Right lung (tissue), 2 donors: ENCODE measurements at regions not wholly inside any gene's neighbourhood (a gene's known extent, or its start where the extent isn't known, plus 50 kb on each side); places are given as distances from the start of the nearest gene placed in this dataset.
"Not testable (repeated sequence)": the region's sequence is repeated elsewhere in the genome, so short reads cannot be mapped to it uniquely, and the experiment has no call there.

ENCODE experiments used
- DNase-seq, 2 donors: peaks; one replicate each; pipeline ENCODE4 v3.0.0-alpha.2; 2013

GRCh38 chr3:17836919-17837318, 94.5 kb upstream of the TBC1D5 start:
- no peak for DNase-seq

DNA sequence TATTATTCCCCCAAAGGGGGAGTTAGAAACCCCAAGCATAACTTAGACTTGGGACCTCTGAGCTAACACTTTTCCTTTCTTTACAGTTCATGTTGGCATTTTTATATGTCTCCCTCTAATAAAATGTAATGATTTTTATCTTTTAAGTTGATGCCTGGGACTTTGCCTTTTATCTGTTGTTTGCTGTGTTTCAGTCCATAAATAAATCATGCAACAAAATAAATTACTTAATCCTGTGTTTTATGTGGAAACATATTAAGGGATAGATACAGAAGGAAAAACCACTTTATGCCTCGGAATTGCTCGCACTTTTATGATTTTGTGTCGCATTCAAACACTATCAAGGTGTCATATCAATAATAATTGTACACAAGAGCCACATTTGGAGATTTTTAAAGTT, 93.7 kb upstream of the TBC1D5 start:
- no peak for DNase-seq

DNA sequence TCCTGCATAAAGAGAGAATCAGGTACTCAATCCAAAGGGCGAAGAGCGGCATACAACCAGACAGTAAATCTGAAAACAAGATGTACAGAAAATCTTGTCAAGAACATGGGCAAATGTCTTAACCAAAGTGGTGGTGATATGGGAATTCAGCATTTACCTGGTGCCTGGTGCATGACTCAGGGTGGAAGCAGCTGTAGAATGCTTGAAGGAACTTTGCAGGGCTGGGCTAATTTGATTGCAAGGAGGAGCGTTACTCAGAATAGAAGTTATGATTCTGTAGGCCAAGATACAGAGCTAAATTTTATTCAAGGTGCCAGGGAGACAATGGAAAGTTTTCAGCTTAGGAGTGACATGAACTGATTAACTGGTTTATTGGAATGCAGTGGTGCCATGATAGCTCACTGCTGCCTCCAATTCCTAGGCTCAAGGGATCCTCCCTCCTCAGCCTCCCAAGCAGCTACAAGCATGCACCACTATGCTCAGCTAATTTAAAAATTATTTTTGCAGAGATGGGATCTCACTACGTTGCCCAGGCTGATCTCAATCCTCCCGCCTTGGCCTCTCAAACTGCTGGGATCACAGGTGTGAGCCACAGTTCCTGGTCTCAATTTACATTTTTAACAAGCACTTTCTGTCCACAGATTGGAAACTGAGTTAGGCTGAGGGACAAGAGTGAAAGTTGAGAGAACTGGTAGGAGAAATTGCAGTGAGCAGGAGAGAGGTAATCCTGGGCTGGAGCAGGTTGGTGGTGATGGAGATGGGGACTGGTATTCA, 91.5 kb upstream of the TBC1D5 start:
- no peak for DNase-seq

DNA sequence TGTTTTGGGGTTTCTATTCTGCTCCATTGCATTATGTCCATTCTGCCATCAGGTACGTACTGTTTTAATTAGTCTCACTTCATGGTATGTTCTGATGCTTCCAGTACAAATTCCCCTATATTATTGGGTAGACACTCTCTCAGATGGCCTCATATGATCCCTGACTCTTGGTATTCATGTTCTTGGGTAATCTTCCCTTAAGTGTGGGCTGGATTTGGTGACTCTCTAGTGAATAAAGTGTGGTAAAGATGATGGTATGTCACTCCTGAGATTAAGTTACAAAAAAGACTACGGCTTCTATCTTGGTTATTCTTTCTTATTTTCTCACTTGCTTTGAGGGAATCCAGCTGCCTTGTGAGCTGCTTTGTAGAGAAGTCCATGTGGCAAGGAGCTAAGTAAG, 89.6 kb upstream of the TBC1D5 start:
- no peak for DNase-seq

GRCh38 chr3:17831366-17831765, 88.9 kb upstream of the TBC1D5 start:
- DNase-seq = no peak

- no peak for DNase-seq
Measured at GRCh38 chr3:17830788-17831187, 88.4 kb upstream of the TBC1D5 start.

DNA sequence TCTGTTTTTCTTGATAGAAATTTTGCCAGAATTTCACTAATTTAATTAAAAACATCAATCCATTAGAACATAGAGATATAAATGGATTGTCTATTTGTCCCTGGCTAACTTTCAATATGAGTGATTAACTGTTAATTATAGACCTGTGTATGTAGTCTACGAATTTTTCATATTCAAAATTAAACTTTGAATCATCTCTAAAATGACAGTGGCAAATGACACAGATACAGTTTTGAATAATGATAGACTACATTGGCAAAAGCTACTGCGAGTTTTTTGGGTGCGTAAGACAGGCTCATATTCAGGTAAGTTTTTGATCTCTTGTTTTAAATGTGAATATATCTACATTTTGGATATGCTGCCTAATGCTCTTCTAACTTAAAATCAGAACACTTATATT, 86.0 kb upstream of the TBC1D5 start:
- DNase-seq = no peak

DNA sequence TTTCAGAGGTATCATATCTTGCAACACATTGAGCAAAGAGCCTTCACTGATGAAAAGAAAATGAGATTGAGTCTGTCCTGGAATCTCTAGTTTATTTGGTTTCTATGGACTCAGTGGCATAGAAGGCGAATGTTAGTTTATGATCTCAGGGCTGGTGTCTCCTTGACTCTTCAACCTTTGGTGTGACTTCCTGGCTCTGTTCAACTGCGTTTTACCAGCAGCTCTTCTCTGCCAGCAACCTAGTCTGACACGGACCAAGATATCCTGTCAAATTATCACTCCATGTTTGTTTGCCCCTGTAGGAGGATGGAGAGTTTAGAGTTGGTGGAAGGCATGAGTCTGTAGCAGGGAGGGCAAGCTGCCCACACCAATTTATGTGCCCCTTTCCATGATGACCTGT, 82.9 kb upstream of the TBC1D5 start:
- DNase-seq = no peak

DNA sequence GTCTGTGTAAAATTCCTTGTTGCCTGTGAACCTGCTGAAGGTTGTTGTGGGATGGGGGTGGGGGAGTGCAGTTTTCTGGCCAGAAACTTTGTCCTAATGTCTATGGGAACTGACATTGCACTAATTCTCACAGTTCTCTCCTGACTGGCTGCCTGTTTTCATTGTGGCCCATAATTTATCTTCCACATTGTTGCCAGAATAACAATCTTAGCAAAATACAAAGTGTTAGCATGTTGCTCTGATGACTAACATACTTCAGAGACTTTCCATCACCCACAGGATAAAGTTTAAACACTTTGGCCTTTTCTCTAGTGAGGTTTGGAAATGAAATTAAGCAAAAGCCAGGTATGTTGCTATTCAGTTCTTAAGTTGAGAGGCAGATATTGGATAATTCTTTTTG, 81.4 kb upstream of the TBC1D5 start:
- no peak for DNase-seq

- DNase-seq = no peak
Measured at GRCh38 chr3:17823036-17823435, 80.6 kb upstream of the TBC1D5 start.

- DNase-seq = no peak
Measured at GRCh38 chr3:17820704-17821103, 78.3 kb upstream of the TBC1D5 start.

DNA sequence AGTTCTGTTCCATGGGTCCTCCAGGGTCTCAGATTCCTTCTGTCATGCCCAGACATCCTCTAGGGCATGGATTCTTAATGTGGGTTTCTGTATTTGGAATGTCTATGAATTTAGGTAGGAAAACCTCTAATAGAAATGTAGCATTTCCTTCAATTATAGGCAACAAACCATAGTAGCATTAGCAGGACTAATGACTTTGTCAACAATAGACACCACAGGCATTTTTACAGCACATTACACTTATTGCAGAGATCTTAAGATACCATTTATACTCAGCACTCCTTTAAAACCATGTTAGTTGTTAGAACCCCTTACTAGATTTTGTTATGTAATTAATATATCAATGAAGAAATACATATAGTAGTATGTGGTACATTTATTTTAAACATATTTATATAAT, 77.8 kb upstream of the TBC1D5 start:
- DNase-seq = no peak

DNA sequence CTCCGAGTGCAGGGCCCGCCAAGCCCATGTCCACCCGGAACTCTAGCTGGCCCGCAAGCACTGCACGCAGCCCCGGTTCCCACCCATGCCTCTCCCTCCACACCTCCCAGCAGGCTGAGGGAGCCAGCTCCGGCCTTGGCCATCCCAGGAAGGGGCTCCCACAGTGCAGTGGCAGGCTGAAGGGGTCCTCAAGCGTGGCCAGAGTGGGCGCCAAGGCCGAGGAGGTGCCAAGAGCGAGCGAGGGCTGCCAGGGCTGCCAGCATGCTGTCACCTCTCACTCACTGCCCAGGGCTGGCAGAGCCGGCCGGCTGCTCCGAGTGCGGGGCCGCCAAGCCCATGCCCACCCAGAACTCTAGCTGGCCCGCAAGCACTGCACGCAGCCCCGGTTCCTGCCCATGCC, 75.5 kb upstream of the TBC1D5 start:
- DNase-seq = not testable (repeated sequence)

DNA sequence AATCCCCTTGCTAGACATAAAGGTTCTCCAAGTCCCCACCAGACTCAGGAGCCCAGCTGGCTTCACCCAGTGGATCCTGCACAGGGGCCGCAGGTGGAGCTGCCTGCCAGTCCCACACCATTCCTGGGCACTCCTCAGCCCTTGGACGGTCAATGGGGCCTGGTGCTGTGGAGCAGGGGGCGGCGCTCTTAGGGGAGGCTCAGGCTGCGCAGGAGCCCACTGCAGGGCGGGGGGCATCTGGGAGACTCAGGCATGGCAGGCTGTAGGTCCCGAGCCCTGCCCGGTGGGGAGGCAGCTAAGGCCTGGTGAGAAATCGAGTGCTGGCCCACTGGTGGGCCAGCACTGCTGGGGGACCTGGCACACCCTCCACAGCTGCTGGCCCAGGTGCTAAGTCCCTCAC, 75.1 kb upstream of the TBC1D5 start:
- no peak for DNase-seq

DNA sequence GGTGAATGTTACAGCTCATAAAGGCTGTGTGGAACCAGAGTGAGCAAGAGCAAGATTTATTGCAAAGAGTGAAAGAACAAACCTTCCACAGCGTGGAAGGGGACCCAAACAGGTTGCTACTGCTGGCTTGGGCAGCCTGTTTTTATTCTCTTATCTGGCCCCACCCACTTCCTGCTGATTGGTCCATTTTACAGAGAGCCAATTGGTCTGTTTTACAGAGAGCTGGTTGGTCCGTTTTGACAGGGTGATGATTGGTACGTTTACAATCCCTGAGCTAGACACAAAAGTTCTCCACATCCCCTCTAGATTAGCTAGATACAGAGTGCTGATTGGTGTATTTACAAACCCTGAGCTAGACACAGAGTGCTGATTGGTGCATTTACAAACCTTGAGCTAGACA, 74.4 kb upstream of the TBC1D5 start:
- DNase-seq = not testable (repeated sequence)

- not testable (repeated sequence) for DNase-seq
Measured at GRCh38 chr3:17812328-17812727, 69.9 kb upstream of the TBC1D5 start.

DNA sequence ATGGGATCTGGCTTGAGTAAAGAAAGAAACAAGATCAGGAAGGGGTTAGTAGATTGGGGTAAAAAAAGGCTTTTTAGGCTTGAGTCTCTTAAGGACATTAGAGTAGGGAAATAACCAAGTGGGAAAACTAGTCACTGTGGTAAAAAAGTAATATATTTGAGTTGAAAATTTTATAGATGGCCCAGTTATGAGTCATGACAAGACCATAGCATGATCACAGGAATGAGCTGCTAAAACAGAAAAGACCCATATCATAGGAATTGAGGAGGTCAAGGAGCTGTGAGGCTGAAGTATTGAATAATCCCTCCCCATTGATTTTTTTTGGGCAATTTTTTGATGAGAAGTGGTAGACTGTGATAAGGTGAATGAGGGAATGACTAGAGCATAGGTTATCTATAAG, 69.2 kb upstream of the TBC1D5 start:
- DNase-seq = no peak

DNA sequence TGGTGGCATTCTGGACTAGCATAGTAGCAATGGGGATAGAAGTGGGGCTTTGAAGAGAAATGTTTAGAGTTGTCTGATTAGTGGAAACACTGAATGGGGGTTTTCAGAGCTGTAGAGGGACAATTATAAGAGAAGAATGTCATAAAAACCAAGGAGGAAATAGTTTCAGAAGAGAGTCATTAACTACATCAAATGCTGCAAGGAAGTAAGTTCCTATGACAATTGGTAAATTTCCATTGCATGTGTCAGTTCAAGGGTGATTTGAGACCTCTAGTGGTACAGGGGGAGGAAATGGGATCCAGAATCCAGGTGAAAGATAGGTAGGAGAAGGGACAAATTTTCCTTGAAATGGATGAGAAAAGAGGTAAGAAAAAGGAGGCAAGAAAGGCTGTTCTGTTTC, 68.3 kb upstream of the TBC1D5 start:
- DNase-seq = no peak

GRCh38 chr3:17808994-17809393, 66.6 kb upstream of the TBC1D5 start:
- DNase-seq = no peak

GRCh38 chr3:17806876-17807275, 64.4 kb upstream of the TBC1D5 start:
- no peak for DNase-seq

GRCh38 chr3:17806201-17806600, 63.8 kb upstream of the TBC1D5 start:
- DNase-seq = no peak

- DNase-seq = no peak
Measured at GRCh38 chr3:17805461-17805940, 63.1 kb upstream of the TBC1D5 start.

- no peak for DNase-seq
Measured at GRCh38 chr3:17802950-17803349, 60.5 kb upstream of the TBC1D5 start.

DNA sequence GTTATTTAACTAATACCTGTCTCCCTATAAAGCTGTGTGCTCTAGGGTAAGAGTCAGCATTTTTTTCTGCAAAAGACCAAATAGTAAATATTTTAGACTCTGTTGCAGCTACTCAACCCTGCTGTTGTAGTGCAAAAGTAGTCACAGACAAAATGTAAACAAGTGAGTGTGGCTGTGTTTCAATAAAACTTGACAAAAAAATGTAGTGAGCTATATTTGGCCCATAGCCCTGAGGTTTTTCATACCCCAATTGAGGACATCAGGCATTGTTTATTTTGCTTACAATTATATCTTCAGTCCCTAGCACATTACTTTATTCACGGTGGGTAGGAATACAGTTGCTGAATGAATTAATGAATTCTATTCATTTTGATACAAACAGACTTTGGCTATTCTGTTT, 58.7 kb upstream of the TBC1D5 start:
- no peak for DNase-seq
